Progenitor cell of endocrine pancreas (in vitro differentiated cells): ENCODE measurements at regions not wholly inside any gene's neighbourhood (a gene's known extent, or its start where the extent isn't known, plus 50 kb on each side); places are given as distances from the start of the nearest gene placed in this dataset.

Experiments used
- DNase-seq: peaks from one replicate; pipeline ENCODE4 v3.0.0; 2021; ENCODE audit warnings: low spot score; ENCODE audit not compliant: unreplicated experiment
- H3K27ac Mint-ChIP-seq: 2 replicates; pipeline ENCODE4 v1.8.0; 2021; ENCODE audit warnings: mild to moderate bottlenecking, moderate library complexity, mixed read lengths
- H3K27me3 Mint-ChIP-seq: 2 replicates; pipeline ENCODE4 v1.8.0; 2021; ENCODE audit warnings: mixed read lengths
- H3K36me3 Mint-ChIP-seq: 2 replicates; pipeline ENCODE4 v1.8.0; 2022; ENCODE audit warnings: mixed read lengths; ENCODE audit not compliant: insufficient read depth
- H3K4me1 Mint-ChIP-seq: 2 replicates; pipeline ENCODE4 v1.8.0; 2021; ENCODE audit warnings: low read depth, mixed read lengths
- H3K4me3 Mint-ChIP-seq: 2 replicates; pipeline ENCODE4 v1.8.0; 2021; ENCODE audit warnings: low read depth, mild to moderate bottlenecking, moderate library complexity, mixed read lengths
- H3K9me3 Mint-ChIP-seq: 2 replicates; pipeline ENCODE4 v1.8.0; 2021; ENCODE audit warnings: low read depth, mixed read lengths
- TF ChIP-seq, protein P1 (sequence below): fragments of 200-600 bp; sonication (generic); IDR thresholded peaks from one replicate; pipeline ENCODE4 v1.5.0; 2021; ENCODE audit warnings: antibody characterized with exemption, mild to moderate bottlenecking; ENCODE audit not compliant: unreplicated experiment

DNA sequence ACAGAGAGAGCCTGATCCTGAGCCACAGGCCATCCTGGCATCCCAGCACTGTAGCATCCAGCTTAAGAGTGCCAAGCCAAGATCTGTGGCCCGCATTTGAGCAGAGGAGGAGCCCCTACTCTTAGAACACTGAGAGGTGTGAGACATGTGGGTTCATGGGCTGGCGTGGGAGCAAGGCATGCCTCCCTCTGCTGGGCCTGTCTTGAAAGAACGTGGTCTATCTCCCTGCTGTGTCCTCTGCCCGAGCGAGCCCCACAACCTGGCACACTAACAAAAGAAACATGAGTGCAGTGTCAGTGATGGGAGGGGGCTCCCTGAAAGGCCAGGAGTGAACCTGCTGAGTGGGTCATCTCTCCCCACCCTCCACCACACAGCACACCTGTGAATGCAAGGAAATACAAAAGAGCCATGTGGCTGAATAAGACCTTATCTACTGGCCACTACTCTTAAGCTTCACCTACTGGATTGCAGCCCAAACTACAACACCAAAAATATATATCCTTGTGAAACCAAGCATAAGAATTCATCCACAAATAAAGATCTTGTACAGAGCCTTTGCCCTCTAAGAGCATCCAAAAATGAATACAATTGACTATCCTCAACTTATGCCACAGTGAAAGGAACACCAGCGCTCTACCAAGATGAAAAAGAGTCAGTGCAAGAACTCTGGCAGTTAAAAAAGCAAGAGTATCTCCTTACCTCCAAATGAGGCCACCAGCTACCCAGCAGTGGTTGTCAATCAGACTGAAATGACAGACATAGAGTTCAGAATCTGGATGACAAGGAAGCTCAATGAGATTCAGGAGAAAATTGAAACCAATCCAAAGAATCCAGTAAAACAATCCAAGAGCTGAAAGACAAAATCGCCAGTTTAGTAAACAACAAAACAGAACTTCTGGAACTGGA is 259.4 kb upstream of the DAB1 start:
- no peaks in the 10 kb centered on the region for H3K36me3 Mint-ChIP-seq
- H3K27ac Mint-ChIP-seq, result no peak overlapping the region
- no peaks in the 10 kb centered on the region for H3K4me1 Mint-ChIP-seq
- no peak for DNase-seq
- H3K4me3 Mint-ChIP-seq, result no peak overlapping the region
- H3K9me3 Mint-ChIP-seq, result peaks cover 18% of the 10 kb centered on the region
- TF ChIP-seq, protein P1, sequence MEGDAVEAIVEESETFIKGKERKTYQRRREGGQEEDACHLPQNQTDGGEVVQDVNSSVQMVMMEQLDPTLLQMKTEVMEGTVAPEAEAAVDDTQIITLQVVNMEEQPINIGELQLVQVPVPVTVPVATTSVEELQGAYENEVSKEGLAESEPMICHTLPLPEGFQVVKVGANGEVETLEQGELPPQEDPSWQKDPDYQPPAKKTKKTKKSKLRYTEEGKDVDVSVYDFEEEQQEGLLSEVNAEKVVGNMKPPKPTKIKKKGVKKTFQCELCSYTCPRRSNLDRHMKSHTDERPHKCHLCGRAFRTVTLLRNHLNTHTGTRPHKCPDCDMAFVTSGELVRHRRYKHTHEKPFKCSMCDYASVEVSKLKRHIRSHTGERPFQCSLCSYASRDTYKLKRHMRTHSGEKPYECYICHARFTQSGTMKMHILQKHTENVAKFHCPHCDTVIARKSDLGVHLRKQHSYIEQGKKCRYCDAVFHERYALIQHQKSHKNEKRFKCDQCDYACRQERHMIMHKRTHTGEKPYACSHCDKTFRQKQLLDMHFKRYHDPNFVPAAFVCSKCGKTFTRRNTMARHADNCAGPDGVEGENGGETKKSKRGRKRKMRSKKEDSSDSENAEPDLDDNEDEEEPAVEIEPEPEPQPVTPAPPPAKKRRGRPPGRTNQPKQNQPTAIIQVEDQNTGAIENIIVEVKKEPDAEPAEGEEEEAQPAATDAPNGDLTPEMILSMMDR, result peak; percentile 15
- H3K27me3 Mint-ChIP-seq, result peaks cover 10% of the 10 kb centered on the region

DNA sequence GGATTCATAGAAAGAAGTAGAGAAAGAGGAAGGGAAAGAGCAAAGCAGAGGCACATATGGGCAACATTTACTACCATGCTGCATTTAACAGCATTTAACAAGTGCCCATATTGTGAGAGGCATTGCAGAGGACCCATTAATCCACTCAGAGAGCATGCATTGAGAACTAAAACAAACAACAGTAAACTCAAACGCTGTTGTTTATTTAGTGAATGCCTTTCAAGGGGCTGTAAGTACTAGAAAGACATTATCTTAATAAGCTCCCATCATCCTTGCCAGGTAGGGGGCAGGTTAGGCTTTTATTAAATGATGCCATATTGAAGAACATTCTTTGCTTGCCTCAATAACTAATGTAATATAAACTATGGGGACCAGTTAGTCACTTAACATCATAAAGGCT is 254.3 kb upstream of the DAB1 start:
- Mint-ChIP-seq H3K27ac (no peak overlapping the region), H3K27me3 (peaks cover 13% of the 10 kb centered on the region), H3K9me3 (no peaks in the 10 kb centered on the region), H3K4me1 (peaks cover 3% of the 10 kb centered on the region), H3K36me3 (no peaks in the 10 kb centered on the region), H3K4me3 (no peak overlapping the region)
- DNase-seq, result no peak
- TF ChIP-seq, protein P1, result no peak

GRCh38 chr1:57675776-57676175 is 251.9 kb upstream of the DAB1 start:
- H3K4me1 Mint-ChIP-seq, result peaks cover 3% of the 10 kb centered on the region
- no peaks in the 10 kb centered on the region for H3K36me3 Mint-ChIP-seq
- H3K27me3 Mint-ChIP-seq, result peaks cover 8% of the 10 kb centered on the region
- H3K4me3 Mint-ChIP-seq, result no peak overlapping the region
- H3K9me3 Mint-ChIP-seq, result no peaks in the 10 kb centered on the region
- no peak overlapping the region for H3K27ac Mint-ChIP-seq
- TF ChIP-seq, protein P1, result no peak
- no peak for DNase-seq

- no peak for DNase-seq
- Mint-ChIP-seq H3K27ac (no peak overlapping the region), H3K36me3 (no peaks in the 10 kb centered on the region), H3K27me3 (peaks cover 4% of the 10 kb centered on the region), H3K4me3 (no peak overlapping the region), H3K4me1 (peaks cover 3% of the 10 kb centered on the region), H3K9me3 (no peaks in the 10 kb centered on the region)
- TF ChIP-seq, protein P1, result no peak
These were observed 250.9 kb upstream of the DAB1 start for GRCh38 chr1:57674801-57675200.

DNA sequence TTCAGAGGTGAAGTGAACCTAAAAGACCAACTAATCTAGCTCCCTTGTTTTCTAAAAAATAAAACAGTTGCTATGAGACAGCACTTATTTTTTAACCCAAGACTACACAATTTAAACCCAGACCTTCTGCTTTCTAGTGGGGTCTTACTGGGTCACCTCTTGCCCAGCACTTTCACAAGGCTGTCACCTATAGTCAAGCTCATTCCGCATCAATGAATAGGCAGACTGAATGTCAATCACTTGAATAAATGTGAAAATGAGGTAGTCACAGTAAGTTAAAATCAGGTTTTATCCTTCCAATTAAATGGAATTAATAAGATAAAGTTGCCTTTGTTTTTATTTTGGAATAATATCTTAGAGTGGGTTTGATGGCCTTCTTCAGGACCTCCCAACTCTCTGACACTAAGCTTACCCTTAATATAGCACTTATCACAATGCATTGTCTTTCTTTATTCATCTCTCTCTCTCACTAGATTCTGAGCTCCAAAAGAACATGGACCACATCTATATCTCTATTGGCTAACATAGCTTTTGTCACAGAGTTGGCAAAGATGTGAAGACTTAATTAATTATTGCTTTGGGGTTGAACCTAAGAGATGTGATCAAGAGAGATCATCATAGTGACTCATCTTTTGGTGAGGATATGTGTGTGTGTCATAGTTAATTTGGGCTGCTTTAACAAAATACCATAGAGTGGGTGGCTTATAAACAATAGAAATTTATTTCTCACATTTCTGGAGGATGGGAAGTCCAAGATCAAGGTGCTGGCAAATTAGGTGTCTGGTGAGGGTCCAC is 248.7 kb upstream of the DAB1 start:
- Mint-ChIP-seq H3K4me1 (no peaks in the 10 kb centered on the region), H3K27ac (no peak overlapping the region), H3K36me3 (no peaks in the 10 kb centered on the region), H3K4me3 (no peak overlapping the region), H3K27me3 (peaks cover 4% of the 10 kb centered on the region), H3K9me3 (no peaks in the 10 kb centered on the region)
- no peak for DNase-seq
- TF ChIP-seq, protein P1, result no peak
